ENCODE measurements at regions not wholly inside any gene's neighbourhood (a gene's known extent, or its start where the extent isn't known, plus 50 kb on each side); places are given as distances from the start of the nearest gene placed in this dataset.

GRCh38 chr1:190599670-190600069 lies 122.0 kb upstream of the BRINP3 start:
- no peak for TF ChIP-seq TCF7L2 (IDR thresholded peaks at IDR 0.05; ENCODE audit: low read depth, low read length)
- TF ChIP-seq ATF3 (IDR thresholded peaks at IDR 0.05): 0 out of 2 replicates have a peak, but pooled peaks have one; percentile 12
- TF ChIP-seq ATF3 (CRISPR knock-in tag; conservative IDR thresholded peaks at IDR 0.05): no peak
- no peak for TF ChIP-seq CTCF (IDR thresholded peaks at IDR 0.05 in 2 of 3, conservative IDR thresholded peaks at IDR 0.05 in 1 of 3; ENCODE audit: insufficient read depth in 2 of 3, low read depth in 1 of 3, low read length in 3 of 3)
- no peak for TF ChIP-seq CBX3 (IDR thresholded peaks at IDR 0.05; ENCODE audit: borderline replicate concordance in 1 of 2, low read length in 2 of 2)
- no peak for TF ChIP-seq PHF21A (IDR thresholded peaks at IDR 0.05; ENCODE audit: borderline replicate concordance, low read depth)
